ENCODE measurements at regions not wholly inside any gene's neighbourhood (a gene's known extent, or its start where the extent isn't known, plus 50 kb on each side); places are given as distances from the start of the nearest gene placed in this dataset.

DNA sequence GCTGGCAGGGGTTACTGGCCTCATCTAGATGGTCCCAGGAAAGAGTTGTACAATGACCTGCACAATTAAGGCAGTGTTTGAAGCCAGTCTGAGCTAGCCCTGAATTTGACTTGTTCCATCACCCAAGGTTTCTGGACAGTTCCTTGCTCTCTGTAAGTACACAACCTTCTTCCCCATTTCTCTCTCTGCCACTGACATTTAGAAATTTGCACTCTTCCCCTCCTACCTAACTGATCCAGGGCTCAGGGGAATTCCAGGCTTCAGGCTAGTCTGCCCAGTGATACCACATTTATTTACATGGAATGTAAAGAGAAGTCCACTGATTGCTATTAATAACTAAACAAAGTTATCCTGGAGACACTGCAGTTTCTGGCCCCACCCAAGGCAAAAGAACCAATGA lies 139.0 kb upstream of the GPR26 start:
- TF ChIP-seq, protein P1, sequence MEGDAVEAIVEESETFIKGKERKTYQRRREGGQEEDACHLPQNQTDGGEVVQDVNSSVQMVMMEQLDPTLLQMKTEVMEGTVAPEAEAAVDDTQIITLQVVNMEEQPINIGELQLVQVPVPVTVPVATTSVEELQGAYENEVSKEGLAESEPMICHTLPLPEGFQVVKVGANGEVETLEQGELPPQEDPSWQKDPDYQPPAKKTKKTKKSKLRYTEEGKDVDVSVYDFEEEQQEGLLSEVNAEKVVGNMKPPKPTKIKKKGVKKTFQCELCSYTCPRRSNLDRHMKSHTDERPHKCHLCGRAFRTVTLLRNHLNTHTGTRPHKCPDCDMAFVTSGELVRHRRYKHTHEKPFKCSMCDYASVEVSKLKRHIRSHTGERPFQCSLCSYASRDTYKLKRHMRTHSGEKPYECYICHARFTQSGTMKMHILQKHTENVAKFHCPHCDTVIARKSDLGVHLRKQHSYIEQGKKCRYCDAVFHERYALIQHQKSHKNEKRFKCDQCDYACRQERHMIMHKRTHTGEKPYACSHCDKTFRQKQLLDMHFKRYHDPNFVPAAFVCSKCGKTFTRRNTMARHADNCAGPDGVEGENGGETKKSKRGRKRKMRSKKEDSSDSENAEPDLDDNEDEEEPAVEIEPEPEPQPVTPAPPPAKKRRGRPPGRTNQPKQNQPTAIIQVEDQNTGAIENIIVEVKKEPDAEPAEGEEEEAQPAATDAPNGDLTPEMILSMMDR (IDR thresholded peaks at IDR 0.05), result no peak
- no peak for TF ChIP-seq POLR2A (IDR thresholded peaks at IDR 0.05)

Measured in lower leg skin (tissue), 3 donors.